ENCODE measurements at regions not wholly inside any gene's neighbourhood (a gene's known extent, or its start where the extent isn't known, plus 50 kb on each side); places are given as distances from the start of the nearest gene placed in this dataset.

- no peak for DNase-seq
Measured at GRCh38 chr14:26395726-26396125, 202.1 kb downstream of the NOVA1 start.

DNA sequence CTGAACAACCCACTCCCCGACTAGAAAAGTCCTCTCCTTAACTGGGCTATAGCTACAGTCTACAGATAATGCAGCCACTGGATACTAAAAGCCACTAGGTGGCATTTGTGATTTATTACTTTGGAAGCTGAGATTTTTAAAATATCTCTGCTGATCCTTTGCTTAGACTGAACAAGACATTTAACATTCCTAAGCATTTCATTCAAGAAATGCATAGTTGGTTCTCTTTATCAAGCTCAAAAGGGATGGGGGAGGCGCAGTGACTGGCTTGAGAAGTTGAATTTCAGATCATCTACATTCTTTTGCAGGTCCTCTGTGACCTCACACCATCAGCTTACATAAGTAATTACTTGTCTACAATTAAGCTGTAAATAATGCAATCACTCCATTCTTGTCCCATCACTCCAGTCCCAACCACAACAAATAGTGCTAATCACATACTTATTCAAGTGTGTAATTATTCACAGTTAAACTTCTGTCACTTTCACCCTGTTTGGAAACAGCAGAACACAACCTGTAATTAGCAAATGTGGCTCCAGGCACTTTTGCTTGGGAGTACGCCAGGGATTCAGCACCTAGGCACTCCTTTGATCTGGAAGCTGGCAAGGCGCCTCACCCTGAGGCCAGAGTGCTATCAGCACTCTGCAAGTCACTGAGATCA, 203.6 kb downstream of the NOVA1 start:
- DNase-seq, result no peak

GRCh38 chr14:26392498-26392897, 205.3 kb downstream of the NOVA1 start:
- no peak for DNase-seq

GRCh38 chr14:26389646-26390508, 208.0 kb downstream of the NOVA1 start:
- DNase-seq, result no peak

- DNase-seq, result no peak
Measured at GRCh38 chr14:26385310-26385709, 212.5 kb downstream of the NOVA1 start.

- DNase-seq, result no peak
Measured at GRCh38 chr14:26382901-26383685, 214.7 kb downstream of the NOVA1 start.

- DNase-seq, result no peak
Measured at GRCh38 chr14:26381405-26381804, 216.4 kb downstream of the NOVA1 start.

- DNase-seq, result no peak
Measured at GRCh38 chr14:26380637-26381036, 217.2 kb downstream of the NOVA1 start.

DNA sequence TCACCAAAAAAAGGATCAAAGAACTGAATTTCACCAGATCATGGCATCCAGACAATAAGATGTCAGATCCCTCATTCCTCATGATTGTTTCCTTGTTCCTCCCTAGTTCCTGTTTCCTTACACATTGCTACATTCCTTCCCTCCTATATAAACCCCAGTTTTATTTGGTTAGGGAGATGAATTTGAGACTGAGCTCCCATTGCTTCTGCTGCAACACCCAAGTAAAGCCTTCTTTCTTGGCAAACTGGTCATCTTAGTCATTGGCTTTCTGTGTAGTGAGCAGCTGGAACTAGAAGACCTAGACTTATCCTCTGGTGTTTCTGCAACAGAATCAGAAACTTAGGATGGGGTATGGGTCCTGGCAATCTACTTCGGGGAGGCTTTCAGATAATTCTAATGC, 217.9 kb downstream of the NOVA1 start:
- DNase-seq, result no peak

- DNase-seq, result no peak
Measured at GRCh38 chr14:26377150-26377549, 220.7 kb downstream of the NOVA1 start.

DNA sequence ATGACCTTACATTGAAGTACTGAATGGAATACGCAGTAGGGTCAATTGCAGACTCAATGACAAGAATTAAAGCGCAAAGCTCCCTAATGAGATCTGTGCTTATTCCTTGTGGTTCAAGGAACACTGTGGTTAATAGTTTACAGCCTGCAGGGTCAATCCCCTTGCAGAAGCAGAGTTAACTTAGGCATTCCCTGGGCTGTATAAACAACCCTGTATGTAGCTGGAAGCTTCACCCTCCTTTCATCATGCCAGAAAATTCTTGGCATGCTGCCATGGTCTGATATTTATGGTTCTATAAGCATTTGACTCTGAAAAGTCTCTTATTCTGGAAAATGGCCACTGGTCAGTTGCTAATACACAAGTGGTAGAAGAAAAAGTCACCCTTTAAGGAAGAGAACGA, 227.7 kb downstream of the NOVA1 start:
- DNase-seq, result no peak

DNA sequence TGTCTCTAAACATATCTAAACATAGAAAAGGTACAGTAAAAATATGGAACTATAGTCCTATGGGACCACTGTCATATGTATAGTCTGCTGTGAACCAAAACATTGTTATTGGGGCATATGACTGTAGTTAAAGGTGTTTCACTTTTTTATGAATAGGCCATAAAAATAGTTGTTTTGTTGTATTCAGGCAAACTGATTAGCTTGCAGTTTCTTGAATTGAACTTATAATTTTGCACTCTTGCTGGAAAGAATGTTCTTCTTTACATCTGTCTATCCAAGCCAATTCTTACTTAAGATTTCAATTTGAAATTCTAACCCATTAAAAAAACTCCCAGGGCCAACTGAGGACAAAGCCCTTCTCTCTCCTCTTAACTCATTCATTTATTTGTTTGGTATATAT, 234.1 kb downstream of the NOVA1 start:
- no peak for DNase-seq

DNA sequence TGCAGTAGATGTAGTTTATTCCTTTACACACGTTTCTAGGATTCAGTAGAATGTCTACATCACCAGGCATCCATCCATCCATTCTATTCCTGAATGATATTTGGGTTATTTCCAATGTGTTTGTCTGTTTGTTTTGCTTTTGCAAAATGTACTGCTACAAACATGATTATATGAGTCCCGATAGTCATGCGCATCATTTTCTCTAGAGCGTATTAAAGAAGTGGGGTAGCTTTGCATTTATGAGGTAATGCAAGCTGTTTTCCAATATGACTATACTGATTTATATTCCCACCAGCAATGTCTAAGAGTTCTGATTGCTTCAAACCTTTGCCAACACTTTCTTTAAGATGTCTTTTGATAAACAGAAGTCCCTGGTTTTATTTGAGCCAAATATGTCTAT, 253.2 kb downstream of the NOVA1 start:
- no peak for DNase-seq

- DNase-seq, result no peak
Measured at GRCh38 chr14:26339381-26339780, 258.5 kb downstream of the NOVA1 start.

DNA sequence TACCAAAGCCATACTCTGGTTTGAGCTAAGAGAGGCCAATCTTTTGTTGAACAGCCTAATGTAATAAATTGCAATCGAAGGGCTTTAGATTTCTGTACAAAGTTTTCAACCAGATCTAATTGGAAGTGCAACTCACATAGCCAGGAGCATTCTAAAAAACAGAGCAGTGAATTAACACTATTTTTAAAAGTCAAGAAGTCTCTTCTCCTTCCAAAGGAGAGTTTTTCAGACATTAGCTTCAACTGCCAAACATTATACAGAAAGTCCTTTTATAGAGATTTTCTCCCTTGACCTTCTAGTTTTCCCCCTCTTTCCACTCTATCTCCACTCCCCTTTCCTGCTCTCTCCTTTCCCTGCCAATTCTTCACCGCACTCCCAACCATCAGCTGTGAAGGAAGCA, 259.6 kb downstream of the NOVA1 start:
- DNase-seq, result no peak

- no peak for DNase-seq
Measured at GRCh38 chr14:26334288-26334687, 263.5 kb downstream of the NOVA1 start.

- no peak for DNase-seq
Measured at GRCh38 chr14:26332966-26333365, 264.9 kb downstream of the NOVA1 start.

DNA sequence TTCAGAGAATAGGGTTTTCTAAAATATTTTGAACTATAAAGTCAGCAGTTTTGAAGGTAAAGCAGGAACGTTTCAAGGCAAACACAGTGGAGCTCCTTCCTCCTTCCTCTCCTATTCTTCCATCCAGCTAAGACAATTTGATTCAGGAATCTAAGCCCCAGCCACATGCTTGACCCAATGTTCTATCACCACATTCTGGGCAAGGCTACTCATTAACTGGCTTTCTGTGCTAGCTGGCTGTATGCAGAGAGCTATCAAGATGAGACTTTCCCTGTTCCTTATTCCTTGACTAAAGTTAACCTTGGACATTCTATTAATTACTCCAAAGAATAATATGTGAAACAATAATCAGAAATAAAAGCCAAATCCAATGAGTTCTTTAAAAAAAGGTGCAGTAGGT, 266.9 kb downstream of the NOVA1 start:
- no peak for DNase-seq

- no peak for DNase-seq
Measured at GRCh38 chr14:26328791-26329190, 269.0 kb downstream of the NOVA1 start.

DNA sequence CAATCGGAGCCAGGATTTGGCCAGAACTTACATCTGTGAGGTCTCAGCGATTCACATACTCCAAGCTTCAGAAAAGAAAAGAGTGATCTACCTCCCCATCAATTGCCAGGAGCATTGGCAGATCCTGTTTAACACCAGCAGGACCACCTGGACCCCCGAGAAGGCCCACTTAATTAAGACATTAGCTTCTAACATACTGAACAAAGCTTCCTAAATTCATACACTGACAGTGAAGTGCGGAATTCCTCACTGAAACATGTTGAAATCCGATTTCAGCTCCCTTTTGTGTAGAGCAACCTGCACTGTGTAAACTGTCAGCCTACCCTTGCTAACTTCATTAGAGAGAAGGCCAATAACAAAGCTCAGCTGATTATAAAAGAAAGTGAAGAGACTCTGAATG, 274.0 kb downstream of the NOVA1 start:
- no peak for DNase-seq

DNA sequence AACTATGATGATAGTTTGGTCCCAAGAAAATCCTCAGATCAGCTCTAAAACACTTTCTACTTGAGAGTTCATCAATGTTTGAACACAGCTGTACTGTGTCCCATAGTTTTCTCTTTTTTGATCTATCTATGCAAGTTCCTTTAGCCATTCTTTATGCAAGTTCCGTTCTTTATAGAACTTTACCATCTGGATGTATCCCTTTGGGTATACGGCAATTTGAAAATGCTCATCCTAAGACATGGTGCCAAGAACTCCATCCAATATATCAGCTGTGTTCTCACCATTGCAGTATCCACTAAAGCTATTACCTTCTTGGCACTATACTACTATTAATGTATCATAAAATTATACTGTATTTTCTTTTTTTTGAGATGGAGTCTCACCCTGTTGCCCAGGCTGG, 276.9 kb downstream of the NOVA1 start:
- no peak for DNase-seq

- no peak for DNase-seq
Measured at GRCh38 chr14:26319139-26319864, 278.5 kb downstream of the NOVA1 start.

DNA sequence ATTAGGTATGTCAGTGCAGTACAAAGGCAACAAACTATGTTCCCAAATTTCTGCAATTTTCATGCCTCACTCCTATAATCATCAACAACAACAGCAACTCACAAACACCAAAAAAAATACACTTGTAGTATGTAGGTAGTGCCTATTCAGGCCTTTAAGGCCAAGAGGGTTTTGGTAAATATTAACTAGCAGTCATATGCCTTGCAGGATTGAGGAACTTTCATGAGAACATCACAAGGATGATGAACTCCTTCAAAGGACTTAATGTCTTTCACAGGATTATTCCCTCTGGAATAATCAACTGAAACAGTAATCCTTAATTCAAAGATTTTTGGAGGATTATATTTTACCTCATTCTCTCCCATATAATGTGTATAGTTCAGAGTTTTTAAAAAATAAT, 293.8 kb downstream of the NOVA1 start:
- DNase-seq, result no peak

All from cortex of kidney (tissue), 1 donor.